ENCODE measurements at regions not wholly inside any gene's neighbourhood (a gene's known extent, or its start where the extent isn't known, plus 50 kb on each side); places are given as distances from the start of the nearest gene placed in this dataset.
"Not testable (repeated sequence)": the region's sequence is repeated elsewhere in the genome, so short reads cannot be mapped to it uniquely, and the experiment has no call there.

GRCh38 chr3:5357089-5357488 lies 169.6 kb downstream of the EDEM1 start:
- no peaks in the 10 kb centered on the region for H3K4me1 Mint-ChIP-seq (ENCODE audit: low read depth, unreplicated experiment)
- no peak for TF ChIP-seq CTCF (IDR thresholded peaks at IDR 0.05; ENCODE audit: unreplicated experiment)
- H3K27me3 Mint-ChIP-seq (ENCODE audit: unreplicated experiment), result no peaks in the 10 kb centered on the region
- CTCF ChIA-PET, result no interaction called here
- no peak for DNase-seq
- H3K9me3 Mint-ChIP-seq (ENCODE audit: low read depth, unreplicated experiment), result peaks cover 14% of the 10 kb centered on the region
- intact Hi-C loops (cut with micrococcal nuclease; ENCODE audit: unreplicated experiment), result no loop called here
- H3K4me3 Mint-ChIP-seq (ENCODE audit: low read depth, unreplicated experiment), result no peak overlapping the region
- H3K27ac Mint-ChIP-seq (ENCODE audit: unreplicated experiment), result no peak overlapping the region
- no peaks in the 10 kb centered on the region for H3K36me3 Mint-ChIP-seq (ENCODE audit: insufficient read depth, unreplicated experiment)
- BruUV-seq (replicated peaks), result no TSS peak

- intact Hi-C loops (cut with micrococcal nuclease; ENCODE audit: unreplicated experiment), result no loop called here
- Mint-ChIP-seq H3K9me3 (ENCODE audit: low read depth, unreplicated experiment) (peaks cover 14% of the 10 kb centered on the region), H3K27me3 (ENCODE audit: unreplicated experiment) (no peaks in the 10 kb centered on the region), H3K36me3 (ENCODE audit: insufficient read depth, unreplicated experiment) (no peaks in the 10 kb centered on the region), H3K4me3 (ENCODE audit: low read depth, unreplicated experiment) (no peak overlapping the region), H3K4me1 (ENCODE audit: low read depth, unreplicated experiment) (no peaks in the 10 kb centered on the region), H3K27ac (ENCODE audit: unreplicated experiment) (no peak overlapping the region)
- no TSS peak for BruUV-seq (replicated peaks)
- CTCF ChIA-PET, result no interaction called here
- no peak for TF ChIP-seq CTCF (IDR thresholded peaks at IDR 0.05; ENCODE audit: unreplicated experiment)
- no peak for DNase-seq
Measured at GRCh38 chr3:5358911-5359310, 171.4 kb downstream of the EDEM1 start.

- H3K4me1 Mint-ChIP-seq (ENCODE audit: low read depth, unreplicated experiment), result no peaks in the 10 kb centered on the region
- H3K27me3 Mint-ChIP-seq (ENCODE audit: unreplicated experiment), result no peaks in the 10 kb centered on the region
Measured at GRCh38 chr3:5360453-5360852, 172.9 kb downstream of the EDEM1 start.

GRCh38 chr3:5366746-5367145 lies 179.2 kb downstream of the EDEM1 start:
- CTCF ChIA-PET, result no interaction called here
- no TSS peak for BruUV-seq (replicated peaks)
- no peaks in the 10 kb centered on the region for H3K27me3 Mint-ChIP-seq (ENCODE audit: unreplicated experiment)

More at GRCh38 chr3:5360453-5360852, 172.9 kb downstream of the EDEM1 start:
- Mint-ChIP-seq H3K36me3 (ENCODE audit: insufficient read depth, unreplicated experiment) (no peaks in the 10 kb centered on the region), H3K9me3 (ENCODE audit: low read depth, unreplicated experiment) (peaks cover 14% of the 10 kb centered on the region), H3K27ac (ENCODE audit: unreplicated experiment) (no peak overlapping the region), H3K4me3 (ENCODE audit: low read depth, unreplicated experiment) (no peak overlapping the region)
- intact Hi-C loops (cut with micrococcal nuclease; ENCODE audit: unreplicated experiment), result no loop called here
- CTCF ChIA-PET, result no interaction called here
- DNase-seq, result no peak
- TF ChIP-seq CTCF (IDR thresholded peaks at IDR 0.05; ENCODE audit: unreplicated experiment), result no peak
- BruUV-seq (replicated peaks), result no TSS peak

GRCh38 chr3:5371555-5371954 lies 184.0 kb downstream of the EDEM1 start:
- H3K4me1 Mint-ChIP-seq (ENCODE audit: low read depth, unreplicated experiment); DNase-seq; H3K36me3 Mint-ChIP-seq (ENCODE audit: insufficient read depth, unreplicated experiment); CTCF ChIA-PET; H3K9me3 Mint-ChIP-seq (ENCODE audit: low read depth, unreplicated experiment); H3K27me3 Mint-ChIP-seq (ENCODE audit: unreplicated experiment); H3K27ac Mint-ChIP-seq (ENCODE audit: unreplicated experiment); H3K4me3 Mint-ChIP-seq (ENCODE audit: low read depth, unreplicated experiment); BruUV-seq (replicated peaks); intact Hi-C loops (cut with micrococcal nuclease; ENCODE audit: unreplicated experiment): not testable (repeated sequence)

More at GRCh38 chr3:5366746-5367145, 179.2 kb downstream of the EDEM1 start:
- TF ChIP-seq CTCF (IDR thresholded peaks at IDR 0.05; ENCODE audit: unreplicated experiment), result no peak
- Mint-ChIP-seq H3K9me3 (ENCODE audit: low read depth, unreplicated experiment) (no peaks in the 10 kb centered on the region), H3K4me3 (ENCODE audit: low read depth, unreplicated experiment) (no peak overlapping the region), H3K36me3 (ENCODE audit: insufficient read depth, unreplicated experiment) (no peaks in the 10 kb centered on the region), H3K4me1 (ENCODE audit: low read depth, unreplicated experiment) (no peaks in the 10 kb centered on the region), H3K27ac (ENCODE audit: unreplicated experiment) (no peak overlapping the region)
- intact Hi-C loops (cut with micrococcal nuclease; ENCODE audit: unreplicated experiment), result no loop called here
- DNase-seq, result no peak

Data from Calu3 (cell line).